Activated CD8-positive, alpha-beta memory T cell treated with anti-CD3 and anti-CD28 coated beads, Interleukin-2, amount 50 U/mL, for 48 hours (primary cell): ENCODE measurements at regions not wholly inside any gene's neighbourhood (a gene's known extent, or its start where the extent isn't known, plus 50 kb on each side); places are given as distances from the start of the nearest gene placed in this dataset.

Experiments
- DNase-seq: peaks from one replicate; pipeline ENCODE4 v3.0.0-alpha.2; 2020

DNA sequence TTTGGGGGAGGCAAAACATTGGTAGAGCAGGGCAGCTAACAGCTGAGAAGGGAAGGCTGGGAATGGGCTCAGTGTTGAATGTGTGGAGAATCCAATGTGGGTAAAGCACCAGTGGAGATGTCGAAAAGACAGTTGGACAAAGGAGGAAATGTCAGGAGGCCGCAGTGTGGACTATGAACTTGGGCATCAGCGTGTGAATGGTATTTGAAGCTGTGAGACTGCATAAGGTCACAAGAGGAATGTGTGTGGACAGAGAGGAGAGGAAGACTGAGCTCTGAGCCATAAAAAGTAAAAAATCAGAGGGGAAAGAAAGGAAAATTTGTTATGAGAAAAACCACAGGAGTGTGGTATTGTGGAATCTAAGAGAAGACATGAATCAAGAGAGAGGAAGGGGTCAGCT, 99.4 kb upstream of the ADAMTS16 start:
- no peak for DNase-seq

DNA sequence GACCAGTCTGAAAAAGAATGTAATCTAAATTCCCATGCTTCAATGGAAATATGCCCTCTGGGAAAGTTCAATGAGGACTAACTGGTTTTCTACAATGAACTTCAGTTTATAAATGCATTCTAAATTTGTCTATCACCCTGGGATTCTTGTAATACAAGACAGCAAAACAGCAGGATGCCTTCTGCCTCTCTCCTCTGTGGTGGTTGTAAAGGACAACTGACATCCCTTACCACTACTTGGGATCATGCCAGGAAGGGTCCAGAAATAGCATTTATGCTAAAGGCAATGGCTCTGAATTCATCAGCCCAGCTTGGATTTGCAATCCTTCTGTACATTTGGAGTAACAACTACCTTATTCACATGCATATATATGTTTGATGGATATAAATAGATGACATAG, 97.3 kb upstream of the ADAMTS16 start:
- no peak for DNase-seq

DNA sequence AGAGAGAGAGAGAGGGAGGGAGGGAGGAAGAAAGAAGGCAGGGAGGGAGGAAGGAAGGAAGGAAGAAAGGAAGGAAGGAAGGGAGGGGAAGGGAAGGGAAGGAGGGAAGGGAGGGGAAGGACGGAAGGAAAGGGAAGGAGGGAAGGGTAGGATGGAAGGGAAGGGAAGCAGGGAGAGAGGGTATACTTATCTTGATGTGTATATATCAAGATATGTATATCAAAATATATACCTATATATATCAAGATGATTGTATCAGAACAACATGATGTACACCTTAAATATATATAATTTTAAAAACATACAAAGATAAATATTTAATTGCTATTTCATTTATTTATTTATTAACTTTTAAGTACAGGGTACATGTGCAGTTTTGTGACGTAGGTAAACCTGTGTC, 96.8 kb upstream of the ADAMTS16 start:
- DNase-seq: no peak

DNA sequence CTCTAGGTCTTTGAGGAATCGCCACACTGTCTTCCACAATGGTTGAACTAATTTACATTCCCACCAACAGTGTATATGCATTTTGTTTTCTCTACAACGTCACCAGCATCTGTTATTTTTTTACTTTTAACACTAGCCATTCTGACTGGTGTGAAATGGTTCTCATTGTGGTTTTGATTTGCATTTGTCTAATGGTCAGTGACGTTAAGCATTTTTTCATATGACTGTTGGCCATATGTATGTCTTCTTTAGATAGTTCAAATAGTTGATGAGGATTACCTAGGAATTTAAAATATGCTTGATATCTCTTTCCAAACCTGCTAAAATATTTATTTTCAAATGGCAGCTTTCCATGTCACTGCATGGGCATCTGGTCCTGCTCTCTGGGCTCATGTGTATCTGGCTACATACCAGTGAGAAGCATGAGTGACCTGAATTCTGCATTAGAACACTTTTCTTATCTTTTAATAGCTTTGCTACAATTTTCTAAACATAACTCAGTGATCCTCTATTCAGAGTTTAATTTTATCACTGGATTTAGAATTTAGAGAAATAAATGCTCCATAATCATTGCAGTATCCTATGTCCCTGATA, 95.8 kb upstream of the ADAMTS16 start:
- no peak for DNase-seq

DNA sequence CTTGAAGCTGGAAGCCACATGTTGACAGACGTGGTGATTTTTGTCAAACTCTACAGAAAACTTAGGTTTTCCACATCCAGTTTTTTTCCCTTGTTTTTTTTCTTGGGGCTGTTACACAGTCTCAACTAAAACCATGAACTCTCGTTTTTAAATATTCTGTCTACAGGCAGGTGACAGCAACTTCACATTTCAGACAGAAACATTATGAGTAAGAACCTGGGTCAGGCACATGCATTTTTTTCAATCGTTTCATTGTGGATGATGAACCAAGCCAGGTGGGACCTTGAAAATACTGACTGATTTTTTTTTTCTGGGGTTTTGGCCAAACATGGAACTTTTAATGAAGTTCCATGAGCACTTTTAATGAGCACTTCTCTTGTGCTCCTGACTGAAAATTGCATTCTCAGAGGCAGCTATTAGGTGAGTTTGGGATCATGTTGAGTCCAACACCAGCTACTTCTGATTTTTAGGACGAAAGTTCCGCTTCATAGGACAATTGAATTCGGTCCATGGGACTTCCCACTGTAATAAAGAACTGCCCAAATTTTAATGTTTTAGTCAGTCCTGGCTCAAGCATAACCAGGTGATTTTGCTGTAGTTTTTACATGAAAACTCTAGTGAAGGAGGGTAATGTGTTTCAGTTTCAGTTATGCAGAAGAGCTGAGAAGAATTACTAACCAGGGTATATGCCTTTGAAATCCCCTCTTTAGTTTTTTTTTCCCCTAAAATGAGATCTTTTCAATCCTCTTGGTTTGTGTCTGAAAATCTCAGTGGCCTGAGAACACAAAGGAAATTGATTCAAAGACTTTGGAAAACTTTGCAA, 93.2 kb upstream of the ADAMTS16 start:
- no peak for DNase-seq

DNA sequence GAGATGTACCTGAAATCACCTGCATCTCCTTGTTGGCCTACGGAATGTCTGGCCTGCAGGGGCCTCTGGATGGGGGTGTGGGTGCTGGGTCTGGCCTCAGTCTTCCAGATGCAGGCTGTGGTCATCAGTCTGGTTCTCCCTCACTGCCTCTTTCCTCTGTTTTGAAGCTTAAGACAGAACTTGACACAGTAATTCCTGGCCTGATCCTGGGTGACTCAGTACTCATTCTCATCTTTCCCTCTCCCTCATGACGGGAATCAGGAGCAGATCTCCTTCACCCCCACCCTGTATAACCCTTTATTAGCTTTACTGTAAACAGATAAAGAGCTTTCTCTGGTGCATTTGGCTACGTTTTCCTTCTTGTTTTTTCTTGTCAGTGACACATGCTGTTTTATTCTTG, 89.3 kb upstream of the ADAMTS16 start:
- DNase-seq: no peak

DNA sequence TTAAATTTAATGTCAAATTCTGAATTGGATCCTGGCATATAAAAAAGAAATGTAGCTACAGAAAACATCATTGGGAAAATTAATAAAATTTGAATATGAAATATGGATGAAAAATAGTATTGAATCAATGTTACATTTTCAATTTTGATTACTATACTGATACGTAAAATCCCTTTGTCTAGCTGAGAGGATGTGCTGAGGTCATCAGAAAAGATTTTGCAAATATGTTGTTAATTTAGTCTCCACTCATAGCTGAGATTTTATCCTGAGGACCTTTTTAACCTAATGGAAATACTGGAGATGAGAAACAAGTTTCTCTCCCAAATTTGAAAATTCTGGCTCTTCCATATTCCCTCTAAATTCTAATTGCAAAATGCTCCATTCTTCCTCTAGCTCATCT, 84.4 kb upstream of the ADAMTS16 start:
- no peak for DNase-seq

DNA sequence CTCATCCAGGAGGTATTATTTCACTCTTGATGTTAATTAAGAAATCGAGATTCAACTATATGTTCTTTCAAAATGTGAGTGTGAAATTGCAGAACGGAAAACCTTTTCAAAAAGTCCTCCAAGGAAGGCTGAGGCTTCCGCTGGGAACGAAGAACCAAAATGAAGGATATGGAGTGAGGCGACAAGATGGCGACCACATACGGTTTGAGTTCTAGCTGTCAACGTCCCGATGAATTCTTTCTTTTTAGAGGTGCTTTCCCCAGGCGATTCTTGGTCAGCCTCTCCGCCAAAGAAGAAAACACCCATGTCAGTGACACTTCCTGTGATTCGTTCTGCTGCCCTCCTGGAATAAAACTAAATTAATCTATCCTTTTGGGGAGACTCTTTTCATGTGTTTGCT, 78.3 kb upstream of the ADAMTS16 start:
- no peak for DNase-seq

DNA sequence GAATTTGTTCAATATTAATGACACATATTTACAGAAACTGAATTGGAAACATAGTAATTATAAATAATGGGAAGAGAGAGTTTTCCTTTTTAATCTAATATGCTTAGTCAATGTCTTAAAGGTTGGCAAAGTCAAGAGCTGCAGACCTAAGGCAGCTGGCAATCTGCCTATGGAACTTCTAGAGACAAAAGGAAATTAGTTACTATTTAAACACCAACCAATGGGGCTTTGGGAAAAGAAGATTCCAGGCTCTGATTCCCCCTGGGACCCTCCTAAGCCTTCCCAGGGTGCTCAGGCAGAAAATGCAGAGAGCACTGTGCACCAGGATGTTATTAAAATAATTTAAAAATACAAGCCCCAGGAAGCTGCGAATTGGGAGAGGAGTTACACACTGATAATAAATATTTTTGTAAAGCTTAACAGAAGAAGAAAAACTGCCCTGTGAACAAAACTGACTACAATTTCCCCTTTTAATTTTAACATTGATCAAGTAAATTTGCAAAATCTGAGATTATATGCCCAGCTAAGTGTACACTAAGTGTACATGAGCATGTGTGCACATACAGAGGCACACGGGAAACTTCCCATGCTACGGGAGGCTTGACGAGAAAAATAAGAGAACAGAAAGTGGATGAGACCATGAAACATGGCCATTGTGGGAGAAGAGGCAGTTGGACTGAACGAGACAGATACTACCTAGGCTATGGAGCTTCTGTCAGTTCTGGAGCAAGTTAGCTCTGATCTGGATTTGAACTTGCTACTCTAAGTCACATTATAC, 77.4 kb upstream of the ADAMTS16 start:
- no peak for DNase-seq

DNA sequence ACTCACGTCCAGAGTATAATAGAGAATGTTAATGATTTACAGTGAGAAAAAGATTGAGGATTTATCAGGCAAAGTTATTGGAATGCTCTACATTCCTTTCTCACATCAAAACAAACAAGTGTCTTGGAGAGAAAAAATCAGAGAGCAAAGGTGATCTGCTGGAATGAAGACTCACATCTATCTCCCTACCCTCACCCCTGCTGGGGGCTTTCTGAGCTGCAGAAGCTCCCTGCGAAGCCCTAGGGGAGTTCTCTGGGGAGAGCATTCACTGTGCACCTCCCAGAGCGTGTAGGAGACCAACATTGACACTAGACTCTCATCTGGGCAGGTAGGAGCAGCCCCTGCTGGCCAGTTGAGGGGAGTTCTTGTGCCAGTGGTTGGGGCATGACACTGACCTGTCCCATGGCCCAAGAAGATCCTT, 76.6 kb upstream of the ADAMTS16 start:
- no peak for DNase-seq

DNA sequence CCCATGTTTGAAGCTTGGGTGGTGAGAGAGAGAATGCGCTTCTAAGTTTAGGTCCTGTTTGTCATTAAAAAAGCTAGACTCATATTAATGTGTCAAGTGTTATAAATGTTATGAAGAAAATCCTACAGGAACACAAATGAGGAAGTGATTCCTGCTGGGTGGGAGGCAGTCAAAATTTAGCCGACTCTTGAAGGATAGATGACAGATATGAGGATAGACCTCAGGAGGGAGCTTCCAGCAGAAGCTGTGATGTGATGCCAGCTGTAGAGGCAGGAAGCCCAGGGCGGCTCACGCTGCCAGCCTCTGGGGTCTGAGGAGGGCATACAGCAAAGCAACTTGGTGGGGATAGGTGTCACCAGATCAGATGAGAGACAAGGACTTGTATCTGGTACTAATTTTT, 74.7 kb upstream of the ADAMTS16 start:
- DNase-seq: no peak

DNA sequence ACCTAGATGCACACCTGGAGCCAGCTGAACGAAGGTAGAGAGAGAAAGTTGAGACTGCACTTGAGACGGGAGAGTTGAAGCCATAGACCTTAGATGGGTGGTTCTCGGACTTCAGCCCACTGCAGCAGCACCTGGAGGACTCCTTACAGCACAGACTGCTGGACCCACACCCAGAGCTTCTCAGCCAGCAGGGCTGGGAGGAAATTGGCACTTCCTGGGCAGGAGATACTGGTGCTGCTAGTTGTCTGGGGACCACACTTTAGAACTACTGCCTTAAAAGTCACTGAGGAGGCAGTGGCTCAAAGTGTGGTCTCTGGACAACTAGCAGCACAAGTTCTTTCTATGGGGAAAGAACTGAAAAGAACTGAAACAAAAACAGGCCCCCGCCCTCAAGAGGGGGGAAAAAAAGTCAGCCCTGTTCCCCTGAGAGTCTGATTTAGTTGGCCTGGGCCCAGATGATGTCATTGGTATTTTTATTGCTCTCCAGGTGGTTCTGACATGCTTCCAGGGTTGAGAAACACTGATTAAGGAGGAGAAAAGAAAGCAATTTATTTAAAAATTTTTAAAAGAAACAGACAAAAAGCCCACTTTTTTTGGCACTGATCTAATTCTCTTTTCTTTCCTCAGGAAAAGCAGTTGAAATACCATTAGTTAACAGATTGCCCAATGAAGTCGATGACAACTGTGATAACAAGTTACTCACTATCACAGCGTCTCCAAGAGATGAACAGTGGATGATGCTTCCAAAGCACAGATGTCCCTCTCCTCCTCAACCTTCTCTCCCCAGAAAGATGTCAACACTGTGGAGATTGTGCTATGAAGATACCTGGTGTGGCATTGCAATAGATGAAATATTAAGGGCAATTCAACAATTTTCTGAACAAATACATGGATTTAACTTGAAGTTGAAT, 73.6 kb upstream of the ADAMTS16 start:
- no peak for DNase-seq

DNA sequence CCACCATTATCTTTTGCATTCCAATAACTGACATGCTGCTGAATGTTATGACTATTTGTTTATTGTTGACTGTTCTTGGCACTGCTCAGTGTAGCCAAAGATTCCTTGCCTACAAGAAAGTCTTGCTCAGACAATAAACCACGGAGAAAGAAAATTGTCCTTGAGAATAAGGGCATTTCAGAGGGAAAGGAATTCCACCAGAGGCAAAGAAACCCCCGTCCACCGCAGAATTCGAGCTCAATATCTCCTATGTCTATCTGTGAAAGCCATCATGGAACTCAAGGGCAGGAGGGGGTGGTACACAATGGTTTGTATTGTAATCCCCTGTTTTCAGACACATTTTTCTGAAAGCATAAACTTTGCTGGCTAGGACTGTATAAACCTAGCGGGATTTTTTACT, 70.3 kb upstream of the ADAMTS16 start:
- DNase-seq: no peak

DNA sequence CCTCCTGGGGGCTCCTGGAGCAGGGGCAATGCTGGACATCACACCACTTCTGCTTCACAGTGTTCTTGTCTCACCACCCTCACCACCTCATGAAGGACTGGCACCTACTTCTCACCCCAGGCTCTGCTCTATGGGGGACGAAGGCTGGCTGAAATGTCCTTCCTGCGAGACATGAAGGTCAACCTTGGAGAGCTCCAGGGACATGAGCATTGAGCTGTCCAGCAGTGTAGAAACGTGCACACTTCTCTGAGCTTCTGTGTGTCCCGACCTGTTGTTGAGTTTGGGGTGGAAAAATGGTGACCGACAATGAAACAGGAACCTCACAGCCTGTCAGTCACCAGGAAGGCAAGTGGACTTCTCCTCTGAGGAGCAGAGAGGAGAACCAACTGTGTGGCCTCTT, 68.6 kb upstream of the ADAMTS16 start:
- DNase-seq: no peak

DNA sequence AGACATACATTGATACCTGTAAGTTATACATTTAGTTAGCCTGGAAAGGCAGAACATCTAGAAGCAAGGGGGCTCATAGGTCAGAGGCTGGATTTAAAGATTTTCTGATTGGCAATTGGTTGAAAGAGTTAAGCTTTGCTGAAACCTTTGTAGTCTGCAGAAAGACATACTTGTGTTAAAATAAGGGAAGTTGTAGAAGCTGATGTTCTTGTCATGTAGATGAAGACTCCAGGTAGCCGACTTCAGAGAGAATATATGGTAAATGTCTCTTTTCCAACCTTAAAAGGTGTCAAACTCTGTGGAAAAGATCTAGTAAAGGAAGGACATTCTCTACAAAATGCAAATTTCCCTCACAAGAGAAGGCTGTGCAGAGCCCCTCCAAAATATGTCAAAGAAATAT, 62.9 kb upstream of the ADAMTS16 start:
- DNase-seq: no peak

DNA sequence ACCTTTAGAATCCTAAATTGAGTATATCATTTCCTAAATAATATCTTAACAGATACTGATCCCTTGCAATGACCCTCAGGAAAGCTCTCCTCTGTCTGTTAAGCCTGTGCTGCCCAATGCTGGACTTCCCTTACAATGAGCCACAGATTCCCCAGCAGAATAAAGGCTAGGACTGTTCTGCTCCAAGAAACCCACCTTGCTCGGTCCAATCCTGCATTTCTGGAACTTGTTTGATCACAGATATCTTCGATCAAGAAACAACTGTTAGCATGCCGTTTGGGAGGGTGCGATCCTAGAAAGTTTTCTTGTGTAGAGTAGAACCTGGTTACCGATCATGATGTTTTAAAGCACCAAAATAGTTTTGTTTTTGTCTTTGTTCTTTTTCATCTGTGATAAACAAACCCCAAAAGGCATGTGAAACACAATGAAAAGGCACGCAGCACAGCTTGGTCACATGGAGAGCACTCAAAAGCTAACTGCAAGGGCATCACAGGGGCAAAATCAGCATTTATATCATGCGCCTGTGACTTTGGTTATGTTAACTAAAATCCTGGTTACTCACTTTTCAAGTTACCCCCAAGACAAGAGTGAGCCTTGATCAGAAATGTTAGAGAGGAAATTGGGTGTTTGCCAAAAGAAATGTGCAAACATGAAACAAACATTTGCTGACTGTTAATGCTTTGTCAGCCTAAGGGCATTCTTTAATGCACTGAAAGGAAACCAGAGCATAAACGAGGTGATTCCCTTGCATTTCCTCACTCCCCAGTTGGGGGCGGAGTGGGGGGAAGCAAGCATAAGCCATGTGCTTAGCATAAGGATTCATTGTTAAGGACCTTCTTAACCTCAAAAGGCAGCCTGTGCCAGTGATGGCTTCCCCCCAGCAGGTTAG, 61.9 kb upstream of the ADAMTS16 start:
- DNase-seq: no peak

DNA sequence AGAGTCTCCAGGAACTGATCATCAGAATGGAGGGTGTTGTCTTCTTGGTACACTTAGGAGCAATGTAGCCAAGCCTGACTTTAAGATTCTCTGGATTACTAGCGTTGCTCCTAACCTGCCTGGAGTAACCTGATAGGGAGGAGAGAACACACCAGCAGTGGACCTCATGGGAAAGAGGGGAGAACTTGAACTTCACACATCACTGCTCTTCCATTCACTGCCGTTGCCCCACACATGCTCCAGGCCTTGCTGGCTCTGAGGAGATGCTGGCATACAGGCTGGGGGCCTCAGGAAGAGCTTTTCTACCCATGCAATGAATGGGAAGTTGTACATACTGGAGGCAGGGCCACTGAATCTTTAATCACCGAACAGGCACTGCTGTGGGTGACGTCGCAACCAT, 60.3 kb upstream of the ADAMTS16 start:
- no peak for DNase-seq

DNA sequence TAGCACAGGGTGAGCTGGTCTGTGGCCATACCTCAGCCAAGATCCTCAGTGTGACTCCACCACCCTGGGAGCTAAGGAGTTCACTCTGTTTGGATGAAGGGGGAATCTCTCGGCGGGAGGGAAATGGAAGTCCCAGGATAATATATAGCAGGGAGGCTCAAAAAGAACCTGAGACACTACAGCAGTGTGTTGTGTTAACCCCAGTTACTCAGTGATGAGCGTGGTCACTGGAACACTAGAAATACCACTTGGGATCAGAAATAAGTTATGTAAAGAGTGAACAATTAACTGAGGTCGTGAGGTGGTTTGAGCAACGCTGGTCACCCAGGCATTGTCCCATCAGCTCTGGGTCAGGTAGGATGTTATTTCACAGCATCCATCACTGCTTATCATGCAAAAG, 59.3 kb upstream of the ADAMTS16 start:
- no peak for DNase-seq

DNA sequence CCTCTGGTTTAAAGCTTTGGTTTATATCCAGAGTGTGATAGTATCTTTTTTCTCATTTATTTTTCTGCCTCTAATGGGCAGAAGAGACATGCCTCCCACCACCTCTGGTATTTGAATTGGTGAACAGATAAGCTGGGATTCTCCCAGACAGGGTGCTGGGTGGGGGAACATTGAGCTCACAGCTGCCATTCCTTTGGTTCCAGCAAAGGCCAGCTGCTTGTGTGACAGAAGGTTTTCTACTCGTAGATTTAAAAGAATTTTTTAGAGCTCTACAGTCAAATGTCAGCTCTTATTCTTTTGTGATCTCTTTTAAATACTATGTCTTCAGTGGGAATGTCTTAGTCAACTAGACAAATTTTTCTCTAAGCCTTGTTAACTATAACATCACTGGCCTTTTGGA, 54.7 kb upstream of the ADAMTS16 start:
- DNase-seq: no peak

DNA sequence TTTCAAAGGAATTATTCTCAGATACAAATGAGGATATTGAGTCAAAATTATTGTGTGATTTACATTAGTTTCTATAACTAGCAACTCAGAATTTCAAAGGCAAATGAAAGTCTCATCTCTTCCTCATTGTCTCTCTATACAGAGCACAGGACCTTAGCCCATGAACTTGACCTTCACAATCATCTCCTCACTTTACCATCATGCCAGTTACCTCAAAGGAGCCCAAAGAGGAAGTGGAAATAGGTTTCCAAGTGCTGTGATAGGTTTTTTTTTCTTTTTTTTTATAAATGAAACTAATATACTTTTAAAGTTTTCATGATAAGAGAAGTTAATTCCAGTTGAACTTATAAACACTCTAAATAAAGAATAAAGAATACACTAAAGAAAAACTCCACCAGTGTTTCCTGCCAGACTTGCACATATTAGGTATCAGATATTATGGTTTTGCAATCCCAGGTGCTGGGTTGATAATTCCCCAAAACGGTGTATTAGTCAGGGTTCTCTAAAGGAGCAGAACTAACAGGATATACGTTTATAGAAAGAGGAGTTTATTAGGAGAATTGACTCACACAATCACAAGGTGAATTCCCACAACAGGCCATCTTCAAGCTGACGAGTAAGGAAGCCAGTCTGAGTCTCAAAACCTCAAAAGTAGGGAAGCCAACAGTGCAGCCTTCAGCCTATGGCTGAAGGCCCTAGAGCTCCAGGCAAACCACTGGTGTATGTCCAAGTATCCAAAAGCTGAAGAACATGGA, 50.1 kb upstream of the ADAMTS16 start:
- no peak for DNase-seq
